Tibial nerve (tissue), 4 donors: ENCODE measurements at regions not wholly inside any gene's neighbourhood (a gene's known extent, or its start where the extent isn't known, plus 50 kb on each side); places are given as distances from the start of the nearest gene placed in this dataset.

Experiments
- CTCF ChIP-seq, 5 experiments: fragments of 200-600 bp in 3 of 5; fragments of 450-650 bp in 2 of 5; sonication (generic) in 3 of 5; IDR thresholded peaks; one replicate each; pipeline ENCODE4 v1.5.1; 2016 to 2019; ENCODE audit warnings: antibody characterized with exemption in 5 of 5, mild to moderate bottlenecking in 3 of 5, moderate library complexity in 2 of 5
- EP300 ChIP-seq, 2 donors: sonication (generic); formaldehyde crosslinking; IDR thresholded peaks; one replicate each; pipeline ENCODE4 v1.6.1; 2017; ENCODE audit warnings: antibody characterized with exemption in 2 of 2, mild to moderate bottlenecking in 1 of 2
- POLR2A ChIP-seq, 2 donors: fragments of 450-650 bp; IDR thresholded peaks; one replicate each; pipeline ENCODE4 v1.6.1; 2017; ENCODE audit warnings: antibody characterized with exemption in 2 of 2, mild to moderate bottlenecking in 2 of 2, moderate library complexity in 2 of 2

GRCh38 chr13:34352958-34353357 lies 535.0 kb downstream of the RFC3 start:
- TF ChIP-seq CTCF (IDR thresholded peaks at IDR 0.05): no peak
- TF ChIP-seq EP300 (IDR thresholded peaks at IDR 0.05): no peak
- no peak for TF ChIP-seq POLR2A (IDR thresholded peaks at IDR 0.05)
